ENCODE measurements at regions not wholly inside any gene's neighbourhood (a gene's known extent, or its start where the extent isn't known, plus 50 kb on each side); places are given as distances from the start of the nearest gene placed in this dataset.
"Not testable (repeated sequence)": the region's sequence is repeated elsewhere in the genome, so short reads cannot be mapped to it uniquely, and the experiment has no call there.

- in situ Hi-C loops (cut with HindIII; ENCODE audit: low pct_unique_long_range_greater_than_20kb, low sequenced_read_pairs) = no loop called here
- no peak for DNase-seq (ENCODE audit: low read depth, low spot score)
Measured at GRCh38 chr3:182300266-182300665, 493.0 kb upstream of the ATP11B start.

- in situ Hi-C loops (cut with HindIII; ENCODE audit: low pct_unique_long_range_greater_than_20kb, low sequenced_read_pairs) = no loop called here
- DNase-seq (ENCODE audit: low read depth, low spot score) = peak; percentile 98
Measured at GRCh38 chr3:182303169-182303568, 490.1 kb upstream of the ATP11B start.

- in situ Hi-C loops (cut with HindIII; ENCODE audit: low pct_unique_long_range_greater_than_20kb, low sequenced_read_pairs) = no loop called here
- DNase-seq (ENCODE audit: low read depth, low spot score) = peak; percentile 85
Measured at GRCh38 chr3:182305881-182306665, 487.2 kb upstream of the ATP11B start.

GRCh38 chr3:182308328-182308727 is 485.0 kb upstream of the ATP11B start:
- in situ Hi-C loops (cut with HindIII; ENCODE audit: low pct_unique_long_range_greater_than_20kb, low sequenced_read_pairs) = no loop called here
- no peak for DNase-seq (ENCODE audit: low read depth, low spot score)

GRCh38 chr3:182309120-182309519 is 484.2 kb upstream of the ATP11B start:
- in situ Hi-C loops (cut with HindIII; ENCODE audit: low pct_unique_long_range_greater_than_20kb, low sequenced_read_pairs) = no loop called here
- DNase-seq (ENCODE audit: low read depth, low spot score) = peak; percentile 66

GRCh38 chr3:182315313-182315712 is 478.0 kb upstream of the ATP11B start:
- in situ Hi-C loops (cut with HindIII; ENCODE audit: low pct_unique_long_range_greater_than_20kb, low sequenced_read_pairs) = no loop called here
- no peak for DNase-seq (ENCODE audit: low read depth, low spot score)

GRCh38 chr3:182323126-182323700 is 470.1 kb upstream of the ATP11B start:
- DNase-seq (ENCODE audit: low read depth, low spot score) = no peak
- in situ Hi-C loops (cut with HindIII; ENCODE audit: low pct_unique_long_range_greater_than_20kb, low sequenced_read_pairs) = no loop called here

GRCh38 chr3:182323898-182324297 is 469.4 kb upstream of the ATP11B start:
- no peak for DNase-seq (ENCODE audit: low read depth, low spot score)
- in situ Hi-C loops (cut with HindIII; ENCODE audit: low pct_unique_long_range_greater_than_20kb, low sequenced_read_pairs) = no loop called here

- in situ Hi-C loops (cut with HindIII; ENCODE audit: low pct_unique_long_range_greater_than_20kb, low sequenced_read_pairs) = no loop called here
- DNase-seq (ENCODE audit: low read depth, low spot score) = no peak
Measured at GRCh38 chr3:182325213-182325950, 467.9 kb upstream of the ATP11B start.

- in situ Hi-C loops (cut with HindIII; ENCODE audit: low pct_unique_long_range_greater_than_20kb, low sequenced_read_pairs) = no loop called here
- DNase-seq (ENCODE audit: low read depth, low spot score) = no peak
Measured at GRCh38 chr3:182327196-182327681, 466.1 kb upstream of the ATP11B start.

GRCh38 chr3:182330646-182331045 is 462.7 kb upstream of the ATP11B start:
- DNase-seq (ENCODE audit: low read depth, low spot score) = no peak
- in situ Hi-C loops (cut with HindIII; ENCODE audit: low pct_unique_long_range_greater_than_20kb, low sequenced_read_pairs) = no loop called here

- in situ Hi-C loops (cut with HindIII; ENCODE audit: low pct_unique_long_range_greater_than_20kb, low sequenced_read_pairs) = no loop called here
Measured at GRCh38 chr3:182331341-182331740, 462.0 kb upstream of the ATP11B start.

GRCh38 chr3:182342252-182342651 is 451.1 kb upstream of the ATP11B start:
- in situ Hi-C loops (cut with HindIII; ENCODE audit: low pct_unique_long_range_greater_than_20kb, low sequenced_read_pairs) = no loop called here
- DNase-seq (ENCODE audit: low read depth, low spot score) = no peak

More at GRCh38 chr3:182331341-182331740, 462.0 kb upstream of the ATP11B start:
- DNase-seq (ENCODE audit: low read depth, low spot score) = no peak

- in situ Hi-C loops (cut with HindIII; ENCODE audit: low pct_unique_long_range_greater_than_20kb, low sequenced_read_pairs); DNase-seq (ENCODE audit: low read depth, low spot score): not testable (repeated sequence)
Measured at GRCh38 chr3:182344026-182344425, 449.3 kb upstream of the ATP11B start.

GRCh38 chr3:182349051-182349450 is 444.3 kb upstream of the ATP11B start:
- no peak for DNase-seq (ENCODE audit: low read depth, low spot score)
- in situ Hi-C loops (cut with HindIII; ENCODE audit: low pct_unique_long_range_greater_than_20kb, low sequenced_read_pairs) = no loop called here

- in situ Hi-C loops (cut with HindIII; ENCODE audit: low pct_unique_long_range_greater_than_20kb, low sequenced_read_pairs) = no loop called here
- DNase-seq (ENCODE audit: low read depth, low spot score) = no peak
Measured at GRCh38 chr3:182349951-182350517, 443.3 kb upstream of the ATP11B start.

GRCh38 chr3:182357928-182358327 is 435.4 kb upstream of the ATP11B start:
- DNase-seq (ENCODE audit: low read depth, low spot score) = peak; percentile 19
- in situ Hi-C loops (cut with HindIII; ENCODE audit: low pct_unique_long_range_greater_than_20kb, low sequenced_read_pairs) = no loop called here

GRCh38 chr3:182364323-182364722 is 429.0 kb upstream of the ATP11B start:
- in situ Hi-C loops (cut with HindIII; ENCODE audit: low pct_unique_long_range_greater_than_20kb, low sequenced_read_pairs) = no loop called here
- DNase-seq (ENCODE audit: low read depth, low spot score) = peak; percentile 87

Measured in SK-MEL-5 (cell line).